ENCODE measurements at regions not wholly inside any gene's neighbourhood (a gene's known extent, or its start where the extent isn't known, plus 50 kb on each side); places are given as distances from the start of the nearest gene placed in this dataset.
"Not testable (repeated sequence)": the region's sequence is repeated elsewhere in the genome, so short reads cannot be mapped to it uniquely, and the experiment has no call there.

- no peak for DNase-seq
These were observed 164.9 kb downstream of the ESM1 start for GRCh38 chr5:54820346-54821134.

GRCh38 chr5:54807421-54807820, 178.0 kb downstream of the ESM1 start:
- DNase-seq = no peak

GRCh38 chr5:54804521-54804920, 180.9 kb downstream of the ESM1 start:
- DNase-seq = no peak

- DNase-seq = no peak
These were observed 181.3 kb downstream of the ESM1 start for GRCh38 chr5:54804086-54804485.

- DNase-seq = no peak
These were observed 181.9 kb downstream of the ESM1 start for GRCh38 chr5:54803471-54804011.

GRCh38 chr5:54799645-54800044, 185.7 kb downstream of the ESM1 start:
- DNase-seq = no peak

- DNase-seq = no peak
These were observed 189.6 kb downstream of the ESM1 start for GRCh38 chr5:54795777-54796176.

- no peak for DNase-seq
These were observed 190.1 kb downstream of the ESM1 start for GRCh38 chr5:54795284-54795683.

GRCh38 chr5:54794135-54794975, 191.0 kb downstream of the ESM1 start:
- DNase-seq = no peak

- DNase-seq = no peak
These were observed 191.8 kb downstream of the ESM1 start for GRCh38 chr5:54793468-54794134.

GRCh38 chr5:54792611-54793404, 192.6 kb downstream of the ESM1 start:
- DNase-seq = no peak

GRCh38 chr5:54787910-54788309, 197.5 kb downstream of the ESM1 start:
- not testable (repeated sequence) for DNase-seq

- DNase-seq = no peak
These were observed 199.4 kb downstream of the ESM1 start for GRCh38 chr5:54785729-54786591.

- DNase-seq = no peak
These were observed 206.6 kb downstream of the ESM1 start for GRCh38 chr5:54778783-54779182.

GRCh38 chr5:54775645-54776044, 209.7 kb downstream of the ESM1 start:
- no peak for DNase-seq

- DNase-seq = no peak
These were observed 210.9 kb downstream of the ESM1 start for GRCh38 chr5:54774281-54775170.

GRCh38 chr5:54772684-54773083, 212.7 kb downstream of the ESM1 start:
- DNase-seq = no peak

- DNase-seq = no peak
These were observed 213.2 kb downstream of the ESM1 start for GRCh38 chr5:54772231-54772630.

GRCh38 chr5:54769746-54770145, 215.6 kb downstream of the ESM1 start:
- no peak for DNase-seq

GRCh38 chr5:54769072-54769471, 216.3 kb downstream of the ESM1 start:
- no peak for DNase-seq
